VCaP (cell line): ENCODE measurements at regions not wholly inside any gene's neighbourhood (a gene's known extent, or its start where the extent isn't known, plus 50 kb on each side); places are given as distances from the start of the nearest gene placed in this dataset.
"Not testable (repeated sequence)": the region's sequence is repeated elsewhere in the genome, so short reads cannot be mapped to it uniquely, and the experiment has no call there.

Source experiments
- H3K27ac ChIP-seq: fragments of 450-650 bp; 2 replicates; pipeline ENCODE4 v1.5.1; 2017
- CTCF ChIP-seq: fragments of 450-650 bp; conservative IDR thresholded peaks from 2 replicates; pipeline ENCODE4 v1.5.1; 2017; ENCODE audit warnings: mild to moderate bottlenecking, moderate library complexity

GRCh38 chr15:62510791-62511190, 345.7 kb upstream of the C2CD4B start:
- no peak overlapping the region for H3K27ac ChIP-seq
- TF ChIP-seq CTCF: no peak

GRCh38 chr15:62512904-62513303, 347.8 kb upstream of the C2CD4B start:
- no peak for TF ChIP-seq CTCF
- H3K27ac ChIP-seq: peak overlapping the region; percentile 62

GRCh38 chr15:62513893-62514292, 348.8 kb upstream of the C2CD4B start:
- TF ChIP-seq CTCF: no peak
- peak overlapping the region; percentile 62 for H3K27ac ChIP-seq

GRCh38 chr15:62515696-62516395, 350.8 kb upstream of the C2CD4B start:
- no peak for TF ChIP-seq CTCF
- H3K27ac ChIP-seq: no peak overlapping the region

- H3K27ac ChIP-seq: no peak overlapping the region
- no peak for TF ChIP-seq CTCF
Measured at GRCh38 chr15:62517541-62517940, 352.5 kb upstream of the C2CD4B start.

- not testable (repeated sequence) for H3K27ac ChIP-seq
Measured at GRCh38 chr15:62518666-62519065, 353.6 kb upstream of the C2CD4B start.

- H3K27ac ChIP-seq: no peak overlapping the region
- TF ChIP-seq CTCF: no peak
Measured at GRCh38 chr15:62519900-62520299, 354.8 kb upstream of the C2CD4B start.

- TF ChIP-seq CTCF: no peak
- H3K27ac ChIP-seq: no peak overlapping the region
Measured at GRCh38 chr15:62520887-62521286, 355.8 kb upstream of the C2CD4B start.
